Natural killer cell (primary cell): ENCODE measurements at regions not wholly inside any gene's neighbourhood (a gene's known extent, or its start where the extent isn't known, plus 50 kb on each side); places are given as distances from the start of the nearest gene placed in this dataset.
"Not testable (repeated sequence)": the region's sequence is repeated elsewhere in the genome, so short reads cannot be mapped to it uniquely, and the experiment has no call there.

ENCODE experiments used
- ATAC-seq, 3 donors: fragments of 150-1000 bp in 2 of 3; fragments of 200-7000 bp in 1 of 3; cut with Tn5 transposase; 1 replicate in 1 of 3; 2 replicates in 2 of 3; pipeline ENCODE4 v1.10.0; 2021; ENCODE audit warnings: mild to moderate bottlenecking in 2 of 3, moderate library complexity in 2 of 3
- DNase-seq, 2 donors: peaks; one replicate each; pipeline versions ENCODE4 v3.0.0 to v3.0.0-alpha.2; 2013 to 2021; ENCODE audit warnings: mixed read lengths in 1 of 2
- H3K27ac ChIP-seq: one replicate; pipeline ENCODE4 v1.5.1; 2013; ENCODE audit warnings: mild to moderate bottlenecking, low read length
- H3K27me3 ChIP-seq: one replicate; pipeline ENCODE4 v1.6.1; 2013; ENCODE audit warnings: low read length; ENCODE audit not compliant: control insufficient read depth, insufficient read depth
- H3K36me3 ChIP-seq: one replicate; pipeline ENCODE4 v1.6.1; 2013; ENCODE audit warnings: low read length; ENCODE audit not compliant: control insufficient read depth, insufficient read depth
- H3K4me1 ChIP-seq: one replicate; pipeline ENCODE4 v1.6.1; 2013; ENCODE audit warnings: low read length; ENCODE audit not compliant: control insufficient read depth, insufficient read depth
- H3K4me3 ChIP-seq: one replicate; pipeline ENCODE4 v1.5.1; 2013; ENCODE audit warnings: low read length
- H3K9me3 ChIP-seq: one replicate; pipeline ENCODE4 v1.6.1; 2013; ENCODE audit warnings: low read length; ENCODE audit not compliant: control insufficient read depth, insufficient read depth
- H3K27ac Mint-ChIP-seq, 2 donors: one replicate each; pipeline ENCODE4 v1.8.0; 2022; ENCODE audit warnings: mild to moderate bottlenecking in 2 of 2, mixed read lengths in 2 of 2, moderate library complexity in 1 of 2
- H3K27me3 Mint-ChIP-seq, 2 donors: one replicate each; pipeline ENCODE4 v1.8.0; 2022; ENCODE audit warnings: low read depth in 2 of 2, mixed read lengths in 2 of 2
- H3K36me3 Mint-ChIP-seq: one replicate; pipeline ENCODE4 v1.8.0; 2022; ENCODE audit warnings: mixed read lengths
- H3K4me1 Mint-ChIP-seq, 2 donors: one replicate each; pipeline ENCODE4 v1.8.0; 2022; ENCODE audit warnings: mixed read lengths in 2 of 2
- H3K4me3 Mint-ChIP-seq: one replicate; pipeline ENCODE4 v1.8.0; 2022; ENCODE audit warnings: mild to moderate bottlenecking, moderate library complexity, mixed read lengths
- H3K9me3 Mint-ChIP-seq, 2 donors: one replicate each; pipeline ENCODE4 v1.8.0; 2022; ENCODE audit warnings: mixed read lengths in 2 of 2
- WGBS: methylation state at CpG from one replicate; pipeline ENCODE4 v1.1.7; 2013; ENCODE audit warnings: missing lambda C conversion rate; ENCODE audit not compliant: insufficient coverage; 5-methylcytosine and 5-hydroxymethylcytosine counted together
- intact Hi-C: fragments of 100-400 bp; cut with micrococcal nuclease; formaldehyde crosslinking; loops from one replicate; pipeline ENCODE4 v1.14.2; 2022
- TF ChIP-seq, protein P1 (sequence below): fragments of 200-600 bp; IDR thresholded peaks from one replicate; pipeline ENCODE4 v1.8.0; 2022; ENCODE audit warnings: antibody characterized with exemption

DNA sequence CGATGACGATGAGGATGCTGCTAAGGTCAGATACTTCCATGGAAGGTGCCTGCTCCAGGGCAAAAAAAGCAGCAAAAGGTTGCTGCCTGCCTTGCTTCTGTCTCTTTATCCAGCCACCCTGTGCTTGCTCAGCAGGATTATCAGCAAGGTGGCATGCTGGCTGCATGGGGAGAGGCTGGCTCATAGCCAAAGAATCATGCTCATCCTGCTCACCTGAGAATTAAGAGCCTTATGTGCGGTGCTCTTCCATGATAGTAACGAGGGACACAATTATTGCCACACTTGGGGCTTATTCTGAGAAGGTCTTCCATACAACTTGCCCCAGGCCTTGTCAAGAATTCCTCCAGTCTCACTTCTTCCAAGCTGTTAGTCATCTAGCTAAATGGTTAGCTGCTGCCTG is 60.4 kb upstream of the SEC11C start:
- H3K9me3 ChIP-seq = no peaks in the 10 kb centered on the region
- no peak for ATAC-seq
- intact Hi-C loops = no loop called here
- Mint-ChIP-seq H3K4me3 (no peak overlapping the region), H3K4me1 (peaks cover 4 to 5% of the 10 kb centered on the region in 2 donors), H3K9me3 (no peaks in the 10 kb centered on the region), H3K27ac (no peak overlapping the region), H3K27me3 (peaks cover 11 to 27% of the 10 kb centered on the region in 2 donors), H3K36me3 (no peaks in the 10 kb centered on the region)
- TF ChIP-seq, protein P1, sequence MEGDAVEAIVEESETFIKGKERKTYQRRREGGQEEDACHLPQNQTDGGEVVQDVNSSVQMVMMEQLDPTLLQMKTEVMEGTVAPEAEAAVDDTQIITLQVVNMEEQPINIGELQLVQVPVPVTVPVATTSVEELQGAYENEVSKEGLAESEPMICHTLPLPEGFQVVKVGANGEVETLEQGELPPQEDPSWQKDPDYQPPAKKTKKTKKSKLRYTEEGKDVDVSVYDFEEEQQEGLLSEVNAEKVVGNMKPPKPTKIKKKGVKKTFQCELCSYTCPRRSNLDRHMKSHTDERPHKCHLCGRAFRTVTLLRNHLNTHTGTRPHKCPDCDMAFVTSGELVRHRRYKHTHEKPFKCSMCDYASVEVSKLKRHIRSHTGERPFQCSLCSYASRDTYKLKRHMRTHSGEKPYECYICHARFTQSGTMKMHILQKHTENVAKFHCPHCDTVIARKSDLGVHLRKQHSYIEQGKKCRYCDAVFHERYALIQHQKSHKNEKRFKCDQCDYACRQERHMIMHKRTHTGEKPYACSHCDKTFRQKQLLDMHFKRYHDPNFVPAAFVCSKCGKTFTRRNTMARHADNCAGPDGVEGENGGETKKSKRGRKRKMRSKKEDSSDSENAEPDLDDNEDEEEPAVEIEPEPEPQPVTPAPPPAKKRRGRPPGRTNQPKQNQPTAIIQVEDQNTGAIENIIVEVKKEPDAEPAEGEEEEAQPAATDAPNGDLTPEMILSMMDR = no peak
- no peaks in the 10 kb centered on the region for H3K27me3 ChIP-seq
- no peak overlapping the region for H3K4me3 ChIP-seq
- peaks cover 4% of the 10 kb centered on the region for H3K4me1 ChIP-seq
- no peak for DNase-seq
- 90% methylated on average over 4 of the region's 4 CpGs for WGBS
- H3K36me3 ChIP-seq = no peaks in the 10 kb centered on the region
- H3K27ac ChIP-seq = no peak overlapping the region

DNA sequence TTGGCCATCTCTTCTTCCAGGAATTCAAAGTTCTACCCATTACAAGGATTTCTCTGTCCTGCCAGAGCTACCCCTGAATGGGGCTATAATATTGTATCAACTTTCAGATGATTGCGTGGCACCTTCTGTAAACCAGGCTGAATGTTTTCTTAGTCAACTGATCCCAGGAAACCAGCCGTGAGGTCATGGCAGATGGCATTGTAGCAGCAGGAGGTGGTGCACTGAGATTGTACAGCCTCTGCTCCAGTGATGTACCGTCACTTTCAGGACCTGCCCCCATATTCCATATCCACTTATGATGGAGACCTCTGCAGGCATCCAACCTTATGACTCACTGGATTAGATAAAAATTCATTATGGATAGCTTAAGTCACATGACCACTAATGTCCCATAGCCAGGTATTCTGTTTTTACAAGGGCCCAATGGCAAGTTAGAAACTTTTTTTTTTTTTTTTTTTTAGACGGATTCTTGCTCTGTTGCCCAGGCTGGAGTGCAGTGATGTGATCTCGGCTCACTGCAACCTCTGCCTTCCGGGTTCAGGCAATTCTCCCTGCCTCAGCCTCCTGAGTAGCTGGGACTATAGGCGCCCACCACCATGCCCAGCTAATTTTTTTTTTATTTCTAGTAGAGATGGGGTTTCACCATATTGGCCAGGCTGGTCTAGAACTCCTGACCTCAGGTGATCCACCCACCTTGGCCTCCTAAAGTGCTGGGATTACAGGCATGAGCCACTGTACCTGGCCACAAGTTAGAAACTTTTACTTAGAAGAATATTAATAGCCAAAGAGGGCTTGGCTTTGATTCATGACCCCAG is 59.8 kb upstream of the SEC11C start:
- H3K27ac ChIP-seq, H3K4me1 Mint-ChIP-seq, H3K27ac Mint-ChIP-seq, H3K4me3 ChIP-seq, H3K27me3 ChIP-seq, ATAC-seq, H3K9me3 Mint-ChIP-seq, H3K36me3 Mint-ChIP-seq, H3K36me3 ChIP-seq, H3K4me1 ChIP-seq, H3K4me3 Mint-ChIP-seq, H3K9me3 ChIP-seq, DNase-seq: not testable (repeated sequence)
- H3K27me3 Mint-ChIP-seq = peaks cover 9 to 29% of the 10 kb centered on the region in 2 donors
- intact Hi-C loops = loop anchor here (5.0 kb wide), 1 partner anchor 322 kb away; no protein-coding TSS in a partner anchor
- 92% methylated on average over 6 of the region's 7 CpGs for WGBS

DNA sequence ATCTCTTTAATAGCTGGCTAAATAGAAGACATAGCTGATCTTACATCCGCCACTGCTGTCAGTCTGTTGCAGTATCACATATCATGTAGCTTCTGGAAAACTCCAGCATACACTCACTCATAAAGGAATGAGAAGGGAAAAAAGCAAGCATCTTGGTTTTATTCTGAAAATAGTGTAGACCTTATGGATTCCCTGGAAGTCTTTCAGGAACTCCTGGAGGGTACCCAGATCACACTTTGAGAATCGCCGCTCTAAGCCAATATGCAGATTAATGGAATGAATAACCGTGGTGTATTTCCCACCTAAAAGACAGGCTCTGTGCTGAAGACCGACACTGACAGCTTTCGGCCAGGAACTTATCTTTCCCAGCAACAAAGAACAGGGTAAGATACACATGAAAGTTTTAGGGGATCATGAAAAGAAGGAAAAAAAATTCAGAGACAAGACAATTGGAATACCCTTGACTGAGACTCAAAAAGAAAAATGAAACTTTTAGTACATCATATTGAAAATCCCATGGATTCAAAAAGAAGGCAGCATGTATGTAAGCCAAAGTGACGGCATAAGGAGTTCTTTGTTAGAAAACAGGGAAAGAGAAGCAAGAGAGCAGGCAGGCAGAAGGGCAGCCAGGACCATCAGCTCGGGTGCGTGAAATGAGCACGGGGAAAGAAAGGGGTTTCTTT is 56.4 kb upstream of the SEC11C start:
- H3K27ac Mint-ChIP-seq = no peak overlapping the region
- Histone ChIP-seq H3K27me3 (no peaks in the 10 kb centered on the region), H3K4me1 (peaks cover 4% of the 10 kb centered on the region), H3K36me3 (no peaks in the 10 kb centered on the region), H3K27ac (no peak overlapping the region), H3K9me3 (no peaks in the 10 kb centered on the region), H3K4me3 (no peak overlapping the region)
- TF ChIP-seq, protein P1 = no peak
- DNase-seq (no peak), ATAC-seq (no peak)
- H3K36me3 Mint-ChIP-seq = no peaks in the 10 kb centered on the region
- peaks cover 10 to 26% of the 10 kb centered on the region in 2 donors for H3K27me3 Mint-ChIP-seq
- 89% methylated on average over 9 of the region's 10 CpGs for WGBS
- peaks cover 5% of the 10 kb centered on the region in 2 donors for H3K4me1 Mint-ChIP-seq
- H3K4me3 Mint-ChIP-seq = no peak overlapping the region
- intact Hi-C loops = loop anchor here (5.0 kb wide), 1 partner anchor 319 kb away; no protein-coding TSS in a partner anchor
- no peaks in the 10 kb centered on the region for H3K9me3 Mint-ChIP-seq

DNA sequence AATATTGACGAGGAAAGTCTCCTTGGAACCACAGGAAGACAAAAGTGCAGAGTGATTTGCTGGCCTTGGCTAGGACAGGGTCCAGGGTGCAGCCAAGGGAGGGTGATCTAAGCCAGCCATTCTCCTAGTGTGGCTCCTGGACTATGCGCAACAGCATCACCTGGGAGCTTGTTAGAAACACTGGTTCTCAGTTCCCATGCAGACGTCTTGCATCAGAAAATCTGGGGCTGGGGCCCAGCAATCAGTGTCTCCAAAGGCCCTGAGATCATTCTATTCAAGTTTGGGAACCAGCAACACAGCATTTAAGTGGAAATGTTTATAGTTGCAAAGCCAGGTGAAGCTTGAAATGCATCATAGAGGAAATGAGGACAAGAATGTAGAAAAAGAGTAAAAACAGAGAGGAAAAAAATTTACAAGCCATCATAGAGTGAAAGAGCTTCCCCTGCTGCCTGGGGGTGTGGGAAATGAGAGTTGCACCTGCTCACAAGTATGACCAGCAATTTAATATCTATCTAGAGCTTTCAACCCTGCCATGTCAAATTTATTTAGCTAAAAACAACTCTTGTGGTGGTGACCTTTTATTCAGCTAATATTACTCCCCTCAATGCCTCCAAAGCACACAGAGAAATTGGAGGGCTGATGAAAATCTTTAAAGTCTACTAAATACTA is 54.4 kb upstream of the SEC11C start:
- peaks cover 5% of the 10 kb centered on the region in 2 donors for H3K4me1 Mint-ChIP-seq
- ATAC-seq = no peak
- no peaks in the 10 kb centered on the region for H3K9me3 Mint-ChIP-seq
- WGBS = 75% methylated on average over 3 of the region's 3 CpGs
- Histone ChIP-seq H3K4me1 (peaks cover 4% of the 10 kb centered on the region), H3K27ac (no peak overlapping the region), H3K27me3 (no peaks in the 10 kb centered on the region), H3K4me3 (no peak overlapping the region), H3K9me3 (no peaks in the 10 kb centered on the region), H3K36me3 (no peaks in the 10 kb centered on the region)
- TF ChIP-seq, protein P1 = no peak
- no peak overlapping the region for H3K4me3 Mint-ChIP-seq
- intact Hi-C loops = no loop called here
- no peaks in the 10 kb centered on the region for H3K36me3 Mint-ChIP-seq
- no peak for DNase-seq
- H3K27me3 Mint-ChIP-seq = peaks cover 15 to 25% of the 10 kb centered on the region in 2 donors
- H3K27ac Mint-ChIP-seq = no peak overlapping the region
